ENCODE measurements at regions not wholly inside any gene's neighbourhood (a gene's known extent, or its start where the extent isn't known, plus 50 kb on each side); places are given as distances from the start of the nearest gene placed in this dataset.

- Histone ChIP-seq H3K4me2 (ENCODE audit: control insufficient read depth, extremely low read depth, insufficient read depth, low read depth, low read length) (no peak overlapping the region), H3K9me1 (ENCODE audit: control insufficient read depth, extremely low read depth, insufficient read depth, low read length) (no peaks in the 10 kb centered on the region), H4K20me1 (ENCODE audit: control insufficient read depth, extremely low read depth, insufficient read depth, low read length) (no peaks in the 10 kb centered on the region), H3K4me3 (ENCODE audit: control insufficient read depth in 2 of 3, extremely low read depth in 1 of 3, insufficient read depth in 2 of 3, low read depth in 1 of 3, low read length in 3 of 3) (no peak overlapping the region), H3K27ac (ENCODE audit: control insufficient read depth, insufficient read depth, low read length) (no peak overlapping the region), H2AFZ (ENCODE audit: control insufficient read depth, low read length) (no peak overlapping the region), H3K79me2 (ENCODE audit: control insufficient read depth, insufficient read depth, low read length) (no peaks in the 10 kb centered on the region), H3K4me1 (ENCODE audit: control insufficient read depth, extremely low read depth, insufficient read depth, low read length) (peaks cover 12% of the 10 kb centered on the region), H3K27me3 (ENCODE audit: control insufficient read depth, extremely low read depth, insufficient read depth, low read length) (no peaks in the 10 kb centered on the region), H3K9me3 (ENCODE audit: control insufficient read depth, low read depth, low read length) (no peaks in the 10 kb centered on the region), H3K9ac (ENCODE audit: control insufficient read depth, extremely low read depth, insufficient read depth, low read length) (no peak overlapping the region), H3K36me3 (ENCODE audit: control insufficient read depth in 2 of 2, extremely low read depth in 1 of 2, insufficient read depth in 2 of 2, low read length in 2 of 2) (no peaks in the 10 kb centered on the region)
- TF ChIP-seq CTCF (optimal IDR thresholded peaks at IDR 0.05 in 1 of 3, IDR thresholded peaks at IDR 0.05 in 1 of 3, conservative IDR thresholded peaks at IDR 0.05 in 1 of 3; ENCODE audit: extremely low read depth in 1 of 3, insufficient read depth in 2 of 3, low read length in 3 of 3) (no peak), EZH2 (IDR thresholded peaks at IDR 0.05; ENCODE audit: low read length) (no peak)
- FAIRE-seq (peak; percentile 46), DNase-seq (ENCODE audit: low read depth, low spot score) (no peak)
- dilution Hi-C loops (cut with MboI; ENCODE audit: extremely low pct_ligation_motif_present, low sequenced_read_pairs): no loop called here
Observed at GRCh38 chr14:34199585-34199984, 248.7 kb upstream of the EGLN3 start.

- no peak for DNase-seq (ENCODE audit: low read depth, low spot score)
Observed at GRCh38 chr14:34198096-34198495, 247.2 kb upstream of the EGLN3 start.

More at GRCh38 chr14:34198096-34198495, 247.2 kb upstream of the EGLN3 start:
- H3K9me1 ChIP-seq (ENCODE audit: control insufficient read depth, extremely low read depth, insufficient read depth, low read length): no peaks in the 10 kb centered on the region
- no peak overlapping the region for H2AFZ ChIP-seq (ENCODE audit: control insufficient read depth, low read length)
- dilution Hi-C loops (cut with MboI; ENCODE audit: extremely low pct_ligation_motif_present, low sequenced_read_pairs): no loop called here
- TF ChIP-seq EZH2 (IDR thresholded peaks at IDR 0.05; ENCODE audit: low read length) (no peak), CTCF (optimal IDR thresholded peaks at IDR 0.05 in 1 of 3, IDR thresholded peaks at IDR 0.05 in 1 of 3, conservative IDR thresholded peaks at IDR 0.05 in 1 of 3; ENCODE audit: extremely low read depth in 1 of 3, insufficient read depth in 2 of 3, low read length in 3 of 3) (no peak)
- no peak overlapping the region for H3K4me3 ChIP-seq (ENCODE audit: control insufficient read depth in 2 of 3, extremely low read depth in 1 of 3, insufficient read depth in 2 of 3, low read depth in 1 of 3, low read length in 3 of 3)
- H3K27me3 ChIP-seq (ENCODE audit: control insufficient read depth, extremely low read depth, insufficient read depth, low read length): no peaks in the 10 kb centered on the region
- H3K79me2 ChIP-seq (ENCODE audit: control insufficient read depth, insufficient read depth, low read length): no peaks in the 10 kb centered on the region
- H3K9ac ChIP-seq (ENCODE audit: control insufficient read depth, extremely low read depth, insufficient read depth, low read length): no peak overlapping the region
- peaks cover 9% of the 10 kb centered on the region for H3K4me1 ChIP-seq (ENCODE audit: control insufficient read depth, extremely low read depth, insufficient read depth, low read length)
- H3K9me3 ChIP-seq (ENCODE audit: control insufficient read depth, low read depth, low read length): no peaks in the 10 kb centered on the region
- no peaks in the 10 kb centered on the region for H4K20me1 ChIP-seq (ENCODE audit: control insufficient read depth, extremely low read depth, insufficient read depth, low read length)
- no peak for FAIRE-seq
- no peak overlapping the region for H3K27ac ChIP-seq (ENCODE audit: control insufficient read depth, insufficient read depth, low read length)
- no peaks in the 10 kb centered on the region for H3K36me3 ChIP-seq (ENCODE audit: control insufficient read depth in 2 of 2, extremely low read depth in 1 of 2, insufficient read depth in 2 of 2, low read length in 2 of 2)
- no peak overlapping the region for H3K4me2 ChIP-seq (ENCODE audit: control insufficient read depth, extremely low read depth, insufficient read depth, low read depth, low read length)

Data from keratinocyte (primary cell).